ENCODE measurements at regions not wholly inside any gene's neighbourhood (a gene's known extent, or its start where the extent isn't known, plus 50 kb on each side); places are given as distances from the start of the nearest gene placed in this dataset.

DNA sequence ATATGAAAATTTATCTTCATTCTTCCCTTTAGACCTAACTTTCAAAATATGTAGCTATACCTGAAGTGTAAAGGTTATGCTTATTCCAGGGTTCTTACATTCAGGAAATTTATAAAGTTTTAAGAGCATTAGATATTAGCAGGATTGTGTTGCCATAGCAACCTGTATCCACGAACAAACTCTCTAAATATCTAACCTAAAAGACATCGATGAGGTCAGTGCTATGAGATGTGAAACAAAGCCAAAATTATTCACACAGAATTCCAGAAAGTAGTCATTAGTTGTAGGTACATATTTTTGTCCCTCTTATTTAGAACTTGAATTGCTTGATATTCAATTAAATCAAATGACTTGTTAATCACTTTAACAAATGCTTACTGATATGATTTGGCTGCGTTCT, 705.3 kb downstream of the SOCS6 start:
- TF ChIP-seq CTCF (conservative IDR thresholded peaks at IDR 0.05; ENCODE audit: low read depth, low read length) (no peak), EZH2 (IDR thresholded peaks at IDR 0.05; ENCODE audit: borderline replicate concordance, low read depth, low read length, poor library complexity, severe bottlenecking) (no peak)

Measured in A673 (cell line).